Glutamatergic neuron (in vitro differentiated cells): ENCODE measurements at regions not wholly inside any gene's neighbourhood (a gene's known extent, or its start where the extent isn't known, plus 50 kb on each side); places are given as distances from the start of the nearest gene placed in this dataset.

Experiments used
- DNase-seq: peaks from one replicate; pipeline ENCODE4 v3.0.0; 2022
- H3K27ac Mint-ChIP-seq: one replicate; pipeline ENCODE4 v1.8.0; 2020; ENCODE audit warnings: mild to moderate bottlenecking, mixed read lengths, inconsistent platforms; ENCODE audit not compliant: unreplicated experiment
- H3K27me3 Mint-ChIP-seq: one replicate; pipeline ENCODE4 v1.8.0; 2020; ENCODE audit warnings: mild to moderate bottlenecking, moderate library complexity, mixed read lengths, inconsistent platforms; ENCODE audit not compliant: unreplicated experiment
- H3K36me3 Mint-ChIP-seq: one replicate; pipeline ENCODE4 v1.8.0; 2020; ENCODE audit warnings: mild to moderate bottlenecking, mixed read lengths, inconsistent platforms; ENCODE audit not compliant: unreplicated experiment
- H3K4me1 Mint-ChIP-seq: one replicate; pipeline ENCODE4 v1.8.0; 2020; ENCODE audit warnings: mild to moderate bottlenecking, low read depth, mixed read lengths, inconsistent platforms; ENCODE audit not compliant: unreplicated experiment
- H3K4me3 Mint-ChIP-seq: one replicate; pipeline ENCODE4 v1.8.0; 2020; ENCODE audit warnings: mild to moderate bottlenecking, mixed read lengths, inconsistent platforms; ENCODE audit not compliant: unreplicated experiment
- H3K9me3 Mint-ChIP-seq: one replicate; pipeline ENCODE4 v1.8.0; 2020; ENCODE audit warnings: mild to moderate bottlenecking, moderate library complexity, mixed read lengths, inconsistent platforms; ENCODE audit not compliant: unreplicated experiment
- TF ChIP-seq, protein P1 (sequence below): fragments of 200-600 bp; sonication (generic); IDR thresholded peaks from one replicate; pipeline ENCODE4 v1.5.0; 2021; ENCODE audit not compliant: partially characterized antibody, unreplicated experiment

DNA sequence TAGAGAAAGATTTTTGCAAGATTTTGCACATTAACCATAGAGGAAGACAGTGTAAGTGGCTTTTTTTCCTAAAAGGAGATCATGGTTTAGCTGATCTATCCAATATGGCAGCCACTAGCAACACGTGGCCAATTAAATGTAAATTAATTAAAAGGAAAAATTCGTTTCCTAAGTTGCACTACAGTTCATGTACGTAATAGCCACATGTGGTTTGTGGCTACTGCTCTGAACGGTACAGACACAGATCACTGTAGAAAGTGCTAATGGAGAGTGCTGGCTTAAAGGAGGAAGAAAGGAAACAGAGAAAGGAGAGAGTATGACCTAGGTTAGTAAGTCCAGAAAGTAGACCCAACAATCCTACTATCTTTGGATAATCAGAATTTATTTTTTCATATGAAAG, 170.8 kb downstream of the SIPA1L2 start:
- peaks cover 5% of the 10 kb centered on the region for H3K27me3 Mint-ChIP-seq
- no peak overlapping the region for H3K4me3 Mint-ChIP-seq
- TF ChIP-seq, protein P1, sequence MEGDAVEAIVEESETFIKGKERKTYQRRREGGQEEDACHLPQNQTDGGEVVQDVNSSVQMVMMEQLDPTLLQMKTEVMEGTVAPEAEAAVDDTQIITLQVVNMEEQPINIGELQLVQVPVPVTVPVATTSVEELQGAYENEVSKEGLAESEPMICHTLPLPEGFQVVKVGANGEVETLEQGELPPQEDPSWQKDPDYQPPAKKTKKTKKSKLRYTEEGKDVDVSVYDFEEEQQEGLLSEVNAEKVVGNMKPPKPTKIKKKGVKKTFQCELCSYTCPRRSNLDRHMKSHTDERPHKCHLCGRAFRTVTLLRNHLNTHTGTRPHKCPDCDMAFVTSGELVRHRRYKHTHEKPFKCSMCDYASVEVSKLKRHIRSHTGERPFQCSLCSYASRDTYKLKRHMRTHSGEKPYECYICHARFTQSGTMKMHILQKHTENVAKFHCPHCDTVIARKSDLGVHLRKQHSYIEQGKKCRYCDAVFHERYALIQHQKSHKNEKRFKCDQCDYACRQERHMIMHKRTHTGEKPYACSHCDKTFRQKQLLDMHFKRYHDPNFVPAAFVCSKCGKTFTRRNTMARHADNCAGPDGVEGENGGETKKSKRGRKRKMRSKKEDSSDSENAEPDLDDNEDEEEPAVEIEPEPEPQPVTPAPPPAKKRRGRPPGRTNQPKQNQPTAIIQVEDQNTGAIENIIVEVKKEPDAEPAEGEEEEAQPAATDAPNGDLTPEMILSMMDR, result no peak
- peak overlapping the region; percentile 9 for H3K27ac Mint-ChIP-seq
- H3K9me3 Mint-ChIP-seq, result peaks cover 12% of the 10 kb centered on the region
- peaks cover 5% of the 10 kb centered on the region for H3K36me3 Mint-ChIP-seq
- no peak for DNase-seq
- H3K4me1 Mint-ChIP-seq, result peaks cover 46% of the 10 kb centered on the region

DNA sequence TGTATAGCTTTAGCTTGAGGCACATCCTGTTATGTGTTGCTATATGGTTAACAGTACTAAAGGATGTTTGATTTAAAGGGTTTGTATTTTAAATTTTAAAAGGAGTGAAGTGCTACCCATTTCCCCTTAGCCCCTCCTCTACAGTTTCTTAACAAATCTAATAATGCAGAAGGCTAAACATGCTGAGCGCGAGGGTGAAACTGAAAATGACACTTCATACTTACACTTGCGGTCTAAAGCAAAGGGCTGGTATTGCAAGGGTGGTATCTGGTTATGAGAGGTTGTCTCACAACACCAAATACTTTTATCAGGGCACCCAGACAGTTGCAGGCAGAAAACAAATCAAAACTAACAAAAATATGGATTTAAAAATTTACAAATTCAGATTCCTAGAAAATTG, 172.3 kb downstream of the SIPA1L2 start:
- peaks cover 42% of the 10 kb centered on the region for H3K4me1 Mint-ChIP-seq
- no peak overlapping the region for H3K4me3 Mint-ChIP-seq
- DNase-seq, result no peak
- H3K27me3 Mint-ChIP-seq, result peaks cover 3% of the 10 kb centered on the region
- peaks cover 7% of the 10 kb centered on the region for H3K9me3 Mint-ChIP-seq
- TF ChIP-seq, protein P1, result no peak
- H3K36me3 Mint-ChIP-seq, result no peaks in the 10 kb centered on the region
- H3K27ac Mint-ChIP-seq, result no peak overlapping the region

DNA sequence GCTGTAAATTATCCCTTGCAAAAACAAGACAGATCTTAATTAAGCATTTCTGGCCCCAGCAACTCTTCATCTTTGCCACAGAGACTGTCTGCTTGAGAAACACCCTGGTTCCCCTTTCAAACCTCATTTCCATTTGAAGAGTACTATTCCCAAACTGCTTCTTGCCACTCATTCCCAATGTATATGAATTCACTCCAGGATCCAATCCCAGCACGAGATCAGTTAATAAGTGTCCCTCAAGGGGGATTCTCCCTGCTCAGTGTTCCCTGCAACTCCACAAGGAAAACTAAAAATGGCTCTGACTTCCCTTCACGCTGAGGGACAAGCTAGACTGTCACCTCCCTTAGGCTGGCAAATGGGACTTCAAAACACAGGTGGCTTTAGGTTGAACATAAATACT, 173.2 kb downstream of the SIPA1L2 start:
- TF ChIP-seq, protein P1, result no peak
- Mint-ChIP-seq H3K4me1 (peaks cover 40% of the 10 kb centered on the region), H3K9me3 (peaks cover 9% of the 10 kb centered on the region), H3K36me3 (no peaks in the 10 kb centered on the region), H3K27me3 (no peaks in the 10 kb centered on the region), H3K4me3 (no peak overlapping the region), H3K27ac (peak overlapping the region; percentile 53)
- DNase-seq, result no peak

DNA sequence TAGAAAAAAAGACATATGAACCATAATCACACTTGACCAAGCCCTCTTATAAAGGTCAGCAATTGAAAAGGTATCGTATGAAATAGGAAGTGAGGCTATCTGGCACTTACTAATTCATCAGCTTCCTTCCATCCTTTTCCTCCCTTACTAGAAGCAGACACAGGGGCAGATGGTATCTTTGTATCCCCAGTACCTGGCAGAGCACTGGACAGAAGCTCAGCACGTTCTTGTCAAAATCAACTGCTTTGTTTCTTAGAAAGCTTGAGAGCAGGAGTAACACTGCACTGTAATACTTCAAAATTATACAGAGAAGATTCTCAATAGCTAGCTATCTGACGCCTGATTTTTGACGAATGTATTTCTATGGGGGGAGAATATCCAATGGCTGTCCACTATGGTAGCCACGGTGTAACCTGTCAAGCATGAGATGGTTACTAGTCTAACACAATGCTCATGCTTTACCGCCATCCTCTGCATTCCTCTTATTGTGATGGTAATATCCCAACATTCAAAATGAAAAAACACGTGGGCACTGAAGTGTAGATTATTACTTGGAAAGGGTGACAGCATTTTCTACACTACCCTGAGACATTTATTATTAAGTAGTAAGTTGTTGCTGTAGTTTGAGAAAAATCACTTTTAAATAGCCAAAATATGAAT, 175.6 kb downstream of the SIPA1L2 start:
- Mint-ChIP-seq H3K4me1 (peaks cover 43% of the 10 kb centered on the region), H3K27me3 (no peaks in the 10 kb centered on the region), H3K4me3 (no peak overlapping the region), H3K36me3 (no peaks in the 10 kb centered on the region), H3K9me3 (peaks cover 9% of the 10 kb centered on the region), H3K27ac (no peak overlapping the region)
- no peak for DNase-seq
- TF ChIP-seq, protein P1, result no peak

DNA sequence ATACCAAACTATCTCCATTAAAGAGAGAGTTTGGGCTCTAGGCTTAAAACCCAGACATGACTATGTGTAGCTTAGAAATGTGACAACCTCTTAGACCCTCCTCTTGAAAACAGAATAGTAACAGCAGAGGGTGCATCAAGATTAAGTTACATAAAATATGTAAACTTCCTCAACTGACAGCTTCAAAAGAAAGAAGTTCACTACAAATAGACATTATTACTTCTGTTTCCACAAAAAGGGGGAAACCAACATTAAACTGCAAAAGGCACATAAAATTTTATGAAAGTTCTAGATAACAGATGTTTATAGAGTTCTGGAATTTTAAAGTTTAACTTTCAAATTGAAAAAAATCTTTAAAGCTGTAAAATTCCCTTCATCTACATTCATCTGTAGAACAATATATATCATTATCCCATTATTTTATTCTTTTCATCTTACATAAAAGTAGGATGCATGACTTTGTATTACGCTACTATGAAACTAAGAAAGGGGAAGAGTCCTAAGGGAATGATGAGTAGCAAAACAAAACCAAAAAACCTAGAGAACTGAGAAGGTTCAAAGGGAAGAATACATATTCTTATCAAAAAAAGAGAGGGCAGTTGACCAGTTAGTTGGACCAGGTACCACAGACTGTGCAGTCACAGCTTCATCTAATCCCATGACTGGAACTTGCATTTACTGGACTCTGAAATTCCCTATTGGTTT, 177.0 kb downstream of the SIPA1L2 start:
- H3K4me3 Mint-ChIP-seq, result no peak overlapping the region
- TF ChIP-seq, protein P1, result no peak

More for the DNA sequence above, 177.0 kb downstream of the SIPA1L2 start:
- Mint-ChIP-seq H3K36me3 (no peaks in the 10 kb centered on the region), H3K9me3 (peaks cover 7% of the 10 kb centered on the region), H3K4me1 (peaks cover 39% of the 10 kb centered on the region), H3K27me3 (no peaks in the 10 kb centered on the region), H3K27ac (no peak overlapping the region)
- no peak for DNase-seq
